Adrenal gland (tissue), 5 donors: ENCODE measurements at regions not wholly inside any gene's neighbourhood (a gene's known extent, or its start where the extent isn't known, plus 50 kb on each side); places are given as distances from the start of the nearest gene placed in this dataset.

ENCODE experiments used
- POLR2A ChIP-seq, 2 donors: fragments of 450-650 bp; IDR thresholded peaks; one replicate each; pipeline ENCODE4 v1.6.1; 2017; ENCODE audit warnings: antibody characterized with exemption in 2 of 2, mild to moderate bottlenecking in 2 of 2, moderate library complexity in 1 of 2
- TF ChIP-seq, protein P1 (sequence below), 6 experiments: fragments of 450-650 bp in 4 of 6; fragments of 200-600 bp in 2 of 6; sonication (generic) in 1 of 6; IDR thresholded peaks; 1 replicate in 5 of 6; 2 replicates in 1 of 6; pipeline versions ENCODE4 v1.5.1 to v1.8.0; 2016 to 2021; ENCODE audit warnings: antibody characterized with exemption in 6 of 6, mild to moderate bottlenecking in 2 of 6, moderate library complexity in 1 of 6
- donor health status: DM: no; HTN: no; CAD: no.

DNA sequence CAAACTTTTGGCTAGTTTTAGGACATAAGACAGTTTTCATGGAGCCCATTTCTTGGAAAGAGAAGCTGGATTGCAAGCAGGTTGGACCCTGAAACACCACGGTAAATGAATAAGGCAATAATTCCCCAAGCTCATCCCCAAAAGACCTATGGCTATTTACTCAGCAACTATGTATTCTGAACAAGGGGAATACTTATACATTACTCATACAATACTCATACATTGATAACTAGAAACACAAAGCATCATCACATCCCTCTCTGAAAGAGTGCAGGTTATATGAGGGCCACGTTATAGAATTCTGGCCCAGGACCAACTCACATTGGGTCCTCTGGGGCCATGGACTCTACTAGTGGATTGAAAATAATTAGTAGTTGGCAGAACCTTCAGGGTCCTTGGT lies 154.8 kb downstream of the TMX3 start:
- TF ChIP-seq, protein P1, sequence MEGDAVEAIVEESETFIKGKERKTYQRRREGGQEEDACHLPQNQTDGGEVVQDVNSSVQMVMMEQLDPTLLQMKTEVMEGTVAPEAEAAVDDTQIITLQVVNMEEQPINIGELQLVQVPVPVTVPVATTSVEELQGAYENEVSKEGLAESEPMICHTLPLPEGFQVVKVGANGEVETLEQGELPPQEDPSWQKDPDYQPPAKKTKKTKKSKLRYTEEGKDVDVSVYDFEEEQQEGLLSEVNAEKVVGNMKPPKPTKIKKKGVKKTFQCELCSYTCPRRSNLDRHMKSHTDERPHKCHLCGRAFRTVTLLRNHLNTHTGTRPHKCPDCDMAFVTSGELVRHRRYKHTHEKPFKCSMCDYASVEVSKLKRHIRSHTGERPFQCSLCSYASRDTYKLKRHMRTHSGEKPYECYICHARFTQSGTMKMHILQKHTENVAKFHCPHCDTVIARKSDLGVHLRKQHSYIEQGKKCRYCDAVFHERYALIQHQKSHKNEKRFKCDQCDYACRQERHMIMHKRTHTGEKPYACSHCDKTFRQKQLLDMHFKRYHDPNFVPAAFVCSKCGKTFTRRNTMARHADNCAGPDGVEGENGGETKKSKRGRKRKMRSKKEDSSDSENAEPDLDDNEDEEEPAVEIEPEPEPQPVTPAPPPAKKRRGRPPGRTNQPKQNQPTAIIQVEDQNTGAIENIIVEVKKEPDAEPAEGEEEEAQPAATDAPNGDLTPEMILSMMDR (IDR thresholded peaks at IDR 0.05): no peak
- no peak for TF ChIP-seq POLR2A (IDR thresholded peaks at IDR 0.05)
